ENCODE measurements at regions not wholly inside any gene's neighbourhood (a gene's known extent, or its start where the extent isn't known, plus 50 kb on each side); places are given as distances from the start of the nearest gene placed in this dataset.

DNA sequence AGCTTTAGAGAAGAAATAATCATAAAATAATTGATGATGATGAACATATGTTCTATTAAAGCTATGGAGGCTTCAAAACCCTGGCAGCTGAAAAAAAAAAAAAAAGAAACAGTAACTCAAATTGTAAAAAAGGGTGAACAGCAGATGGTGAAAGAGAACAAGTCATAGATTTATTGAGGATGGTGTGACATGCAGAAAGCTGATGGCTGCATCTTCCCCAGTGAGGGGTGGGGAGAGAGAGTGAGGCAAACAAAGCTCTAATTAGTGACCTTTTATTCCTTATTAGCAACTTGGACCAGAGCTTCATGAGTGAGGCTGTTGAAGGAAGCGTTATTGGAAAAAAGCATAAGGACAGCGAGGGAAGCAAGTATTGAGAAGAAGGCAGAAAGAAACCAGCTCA is 191.7 kb downstream of the EDN1 start:
- TF ChIP-seq CTCF (conservative IDR thresholded peaks at IDR 0.05; ENCODE audit: low read length) (no peak), EZH2phosphoT487 (IDR thresholded peaks at IDR 0.05; ENCODE audit: borderline replicate concordance, low read depth, low read length) (no peak)

Measured in OCI-LY7 (cell line).